ENCODE measurements at regions not wholly inside any gene's neighbourhood (a gene's known extent, or its start where the extent isn't known, plus 50 kb on each side); places are given as distances from the start of the nearest gene placed in this dataset.

DNA sequence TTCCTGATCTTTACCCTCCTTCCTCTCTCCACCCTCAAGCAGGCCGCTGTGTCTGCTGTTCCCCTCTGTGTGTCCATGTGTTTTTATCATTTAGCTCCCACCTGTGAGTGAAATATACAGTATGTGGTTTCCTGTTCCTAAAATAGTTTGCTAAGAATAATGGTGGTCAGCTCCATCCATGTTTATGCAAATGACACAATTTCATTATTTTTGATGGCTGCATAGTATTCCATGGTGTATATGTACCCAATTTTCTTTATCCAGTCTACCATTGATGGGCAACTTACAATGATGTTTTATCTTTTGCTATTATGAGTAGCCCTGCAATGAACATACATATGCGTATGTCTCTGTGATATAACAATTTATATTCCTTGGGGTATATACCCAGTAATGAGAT, 133.4 kb upstream of the RGS18 start:
- in situ Hi-C loops (cut with HindIII; ENCODE audit: low pct_unique_long_range_greater_than_20kb, low sequenced_read_pairs), result no loop called here
- DNase-seq (ENCODE audit: low read depth, low spot score), result no peak

DNA sequence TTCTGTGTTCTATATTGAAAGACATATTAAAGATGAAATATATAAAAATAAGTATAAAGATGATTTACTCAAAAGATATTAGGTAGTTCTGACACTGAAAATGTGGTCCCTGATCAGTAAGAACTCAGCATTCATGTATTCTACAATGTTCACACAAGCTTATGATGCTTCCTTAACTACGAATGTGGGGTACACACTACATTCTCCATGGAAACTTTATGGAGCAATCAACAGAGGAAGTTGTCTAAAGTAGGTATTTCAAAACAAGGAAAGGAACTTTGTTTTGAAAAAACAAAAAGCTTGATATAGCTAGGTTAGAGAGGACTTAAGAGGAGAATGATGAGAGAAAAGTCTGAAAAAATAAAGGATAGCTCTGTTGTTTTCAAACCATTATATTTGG, 119.7 kb upstream of the RGS18 start:
- DNase-seq (ENCODE audit: low read depth, low spot score), result no peak
- in situ Hi-C loops (cut with HindIII; ENCODE audit: low pct_unique_long_range_greater_than_20kb, low sequenced_read_pairs), result no loop called here

DNA sequence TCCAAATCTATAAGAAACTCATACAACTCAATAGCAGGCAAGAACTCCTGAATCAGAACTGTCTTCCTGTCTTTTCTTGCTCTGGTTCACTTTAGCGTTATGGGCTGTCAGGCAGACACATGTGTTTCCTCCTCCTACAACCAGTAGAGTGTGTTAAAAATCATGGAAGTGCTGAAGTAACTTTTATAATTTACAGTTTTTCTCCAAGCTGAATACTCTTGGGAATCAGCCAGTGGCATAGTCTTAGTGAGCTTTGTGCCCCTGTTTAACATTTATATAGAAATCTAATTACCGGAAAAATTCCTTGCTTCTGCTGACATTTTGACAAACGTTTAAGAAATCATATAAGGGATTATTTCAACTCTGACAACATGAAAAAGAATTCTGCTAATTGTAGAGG, 113.1 kb upstream of the RGS18 start:
- DNase-seq (ENCODE audit: low read depth, low spot score), result peak; percentile 3
- in situ Hi-C loops (cut with HindIII; ENCODE audit: low pct_unique_long_range_greater_than_20kb, low sequenced_read_pairs), result no loop called here

DNA sequence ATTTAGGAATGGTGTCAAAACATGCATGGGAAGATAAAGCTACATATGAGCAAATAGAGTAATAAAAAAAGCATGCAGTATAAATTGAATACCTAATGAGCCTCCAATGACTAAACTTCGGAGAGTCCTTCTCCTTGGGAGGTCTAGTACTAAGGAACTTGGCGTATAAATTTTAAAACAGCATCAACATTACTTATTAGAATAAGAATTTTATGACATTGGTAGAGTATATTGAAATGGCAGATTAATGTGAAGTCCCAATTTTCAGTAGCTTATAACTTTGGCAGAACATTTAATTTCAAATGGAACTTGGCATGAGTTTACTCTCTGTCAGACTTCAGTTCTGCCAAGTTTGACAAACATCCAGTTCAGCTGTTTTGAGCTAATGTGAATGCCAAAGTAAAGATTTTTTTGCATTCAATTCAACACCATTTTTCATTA, 104.7 kb upstream of the RGS18 start:
- in situ Hi-C loops (cut with HindIII; ENCODE audit: low pct_unique_long_range_greater_than_20kb, low sequenced_read_pairs), result no loop called here
- DNase-seq (ENCODE audit: low read depth, low spot score), result no peak

DNA sequence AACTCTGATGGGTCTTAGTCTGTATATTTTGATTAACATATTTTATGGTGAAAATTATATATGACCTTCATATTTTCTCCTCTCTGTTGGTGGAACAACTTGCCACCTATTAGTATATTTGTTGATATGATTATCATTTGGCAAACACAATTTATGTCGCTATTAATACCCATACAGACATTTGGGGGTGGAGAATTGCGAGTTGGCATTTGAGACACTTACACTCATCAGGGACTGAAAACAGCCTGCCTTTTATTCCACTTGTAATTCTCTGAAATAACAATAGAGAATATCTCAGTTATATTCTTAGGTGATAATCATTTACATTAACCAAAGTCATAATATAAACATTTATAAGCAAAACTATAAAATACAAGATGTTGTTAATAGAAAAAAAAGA, 100.5 kb upstream of the RGS18 start:
- in situ Hi-C loops (cut with HindIII; ENCODE audit: low pct_unique_long_range_greater_than_20kb, low sequenced_read_pairs), result no loop called here
- no peak for DNase-seq (ENCODE audit: low read depth, low spot score)

DNA sequence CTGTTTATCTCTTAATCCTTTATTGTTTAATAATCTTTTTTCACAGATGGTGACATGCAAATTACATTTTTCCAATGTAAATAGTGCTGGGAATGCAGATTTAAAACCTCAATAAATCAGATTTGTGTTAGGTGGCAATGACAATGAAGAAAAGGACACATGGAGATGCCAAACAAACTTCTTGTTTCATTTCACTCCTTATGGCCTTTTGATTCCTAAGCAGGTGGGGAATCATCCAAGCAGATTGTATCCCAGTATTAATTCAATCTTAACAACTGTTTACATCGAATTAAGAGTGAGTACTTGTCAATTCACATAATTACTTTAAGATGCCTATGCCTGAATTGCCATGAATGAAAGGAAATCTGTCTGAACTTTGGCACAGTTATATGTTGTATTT, 98.9 kb upstream of the RGS18 start:
- no peak for DNase-seq (ENCODE audit: low read depth, low spot score)
- in situ Hi-C loops (cut with HindIII; ENCODE audit: low pct_unique_long_range_greater_than_20kb, low sequenced_read_pairs), result no loop called here

DNA sequence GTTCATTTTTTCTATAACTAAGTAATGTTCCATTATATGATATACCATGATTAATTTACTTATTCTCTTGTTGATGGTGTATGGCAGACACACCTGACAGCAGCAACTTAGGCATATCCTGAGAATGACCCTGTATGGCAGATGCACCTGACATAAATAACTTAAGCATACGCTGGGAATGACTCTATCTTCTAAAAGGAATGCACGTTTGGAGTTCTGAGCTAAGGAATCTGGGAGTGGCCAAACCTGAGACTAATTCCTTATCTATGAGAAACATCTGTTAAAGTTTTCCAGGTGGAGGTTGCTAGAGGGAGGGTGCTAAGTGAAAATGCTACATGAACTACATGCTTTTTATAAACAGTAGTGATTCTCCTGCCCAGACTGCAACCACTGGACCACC, 96.7 kb upstream of the RGS18 start:
- DNase-seq (ENCODE audit: low read depth, low spot score), result no peak
- in situ Hi-C loops (cut with HindIII; ENCODE audit: low pct_unique_long_range_greater_than_20kb, low sequenced_read_pairs), result no loop called here

DNA sequence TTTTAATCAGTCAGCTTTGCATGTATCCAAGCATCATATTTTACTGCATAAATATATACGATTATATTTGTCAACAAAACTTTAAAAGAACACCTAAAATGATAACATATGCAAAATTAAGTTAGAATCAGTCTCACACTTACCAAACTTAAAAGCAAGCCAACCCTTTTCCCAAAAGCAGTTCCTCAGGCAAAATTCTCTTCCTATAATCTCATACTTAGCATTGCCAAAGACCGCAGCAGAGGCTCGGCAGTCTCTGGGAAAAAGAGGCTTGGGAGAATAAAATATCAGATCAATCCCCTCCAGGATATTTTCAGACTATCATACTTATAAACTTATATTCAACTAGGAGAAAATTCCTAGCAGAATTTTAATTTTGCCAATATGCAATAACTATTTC, 93.2 kb upstream of the RGS18 start:
- no peak for DNase-seq (ENCODE audit: low read depth, low spot score)
- in situ Hi-C loops (cut with HindIII; ENCODE audit: low pct_unique_long_range_greater_than_20kb, low sequenced_read_pairs), result no loop called here

DNA sequence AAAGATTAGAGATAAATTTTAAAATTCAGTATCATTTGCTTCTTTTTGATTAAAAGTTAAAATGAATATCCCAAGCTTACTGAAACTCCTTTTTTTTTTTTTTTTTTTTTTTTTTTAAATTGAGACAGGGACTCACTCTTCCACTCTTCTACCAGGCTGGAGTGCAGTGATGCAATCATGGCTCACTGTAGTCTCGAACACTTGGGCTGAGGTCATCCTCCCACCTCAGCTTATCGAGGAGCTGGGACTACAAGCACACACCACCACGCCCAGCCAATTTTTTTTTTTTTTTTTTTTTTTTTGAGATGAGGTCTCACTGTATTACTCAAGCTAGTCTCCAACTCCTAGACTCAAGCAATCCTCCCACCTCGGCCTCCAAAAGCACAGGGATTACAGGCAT, 92.1 kb upstream of the RGS18 start:
- DNase-seq (ENCODE audit: low read depth, low spot score), result no peak
- in situ Hi-C loops (cut with HindIII; ENCODE audit: low pct_unique_long_range_greater_than_20kb, low sequenced_read_pairs), result no loop called here

DNA sequence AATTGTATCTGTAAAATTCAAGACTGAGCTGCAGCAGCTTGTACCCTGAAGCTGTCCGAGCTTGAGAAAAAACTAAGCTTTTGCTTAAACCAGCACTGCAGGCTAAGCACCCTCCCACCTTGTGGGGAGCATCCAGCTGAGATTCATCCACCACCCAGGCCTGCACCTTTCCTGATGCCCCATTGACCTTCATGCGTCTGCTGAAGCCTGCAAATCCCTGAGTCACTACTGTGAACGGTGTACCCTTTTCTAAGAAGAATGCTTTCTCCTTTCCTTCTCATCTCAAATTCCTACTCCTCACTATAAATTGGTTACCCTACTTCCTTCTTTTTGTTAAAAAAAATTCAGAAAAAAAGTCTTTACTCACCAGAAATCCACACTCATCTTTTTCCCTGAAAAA, 90.9 kb upstream of the RGS18 start:
- in situ Hi-C loops (cut with HindIII; ENCODE audit: low pct_unique_long_range_greater_than_20kb, low sequenced_read_pairs), result no loop called here

DNA sequence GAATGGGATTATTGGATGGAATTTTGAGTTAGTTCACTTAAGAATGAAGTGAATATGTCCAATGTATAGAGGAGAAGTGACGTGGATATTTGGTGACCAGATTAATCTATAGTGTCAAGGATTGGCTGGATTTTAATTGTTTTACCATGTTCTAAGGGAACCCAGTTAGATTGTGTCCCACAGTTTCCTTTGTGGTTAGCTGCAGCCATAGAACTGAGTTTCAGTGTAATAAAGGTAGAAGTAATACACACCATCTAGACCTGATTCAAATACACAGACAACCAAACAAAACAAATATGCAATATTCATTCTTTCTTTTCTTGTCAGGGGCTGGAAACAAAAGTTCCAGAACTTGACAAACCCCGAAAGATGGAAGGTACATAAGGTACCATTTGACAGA, 88.0 kb upstream of the RGS18 start:
- in situ Hi-C loops (cut with HindIII; ENCODE audit: low pct_unique_long_range_greater_than_20kb, low sequenced_read_pairs), result no loop called here
- no peak for DNase-seq (ENCODE audit: low read depth, low spot score)

More for the DNA sequence above, 90.9 kb upstream of the RGS18 start:
- DNase-seq (ENCODE audit: low read depth, low spot score), result peak; percentile 22

DNA sequence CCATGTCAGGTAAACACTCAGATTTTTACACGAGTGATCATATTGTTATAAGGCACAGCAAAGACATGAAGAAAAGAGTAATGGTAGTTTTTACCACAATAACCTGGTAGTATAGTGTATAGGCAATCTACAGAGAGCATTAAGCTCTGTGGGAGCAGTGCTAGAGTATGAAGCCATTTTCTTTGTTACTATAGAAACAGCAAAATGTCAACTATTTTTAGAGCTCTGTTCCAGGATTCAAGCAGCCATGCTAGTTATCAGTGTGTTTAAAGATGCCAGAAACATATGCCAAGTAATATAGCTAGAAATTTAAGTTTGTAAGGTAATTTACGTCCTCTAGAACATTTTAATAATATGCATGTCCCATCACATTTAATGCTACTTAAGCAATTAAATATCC, 77.6 kb upstream of the RGS18 start:
- in situ Hi-C loops (cut with HindIII; ENCODE audit: low pct_unique_long_range_greater_than_20kb, low sequenced_read_pairs), result no loop called here
- peak; percentile 20 for DNase-seq (ENCODE audit: low read depth, low spot score)

DNA sequence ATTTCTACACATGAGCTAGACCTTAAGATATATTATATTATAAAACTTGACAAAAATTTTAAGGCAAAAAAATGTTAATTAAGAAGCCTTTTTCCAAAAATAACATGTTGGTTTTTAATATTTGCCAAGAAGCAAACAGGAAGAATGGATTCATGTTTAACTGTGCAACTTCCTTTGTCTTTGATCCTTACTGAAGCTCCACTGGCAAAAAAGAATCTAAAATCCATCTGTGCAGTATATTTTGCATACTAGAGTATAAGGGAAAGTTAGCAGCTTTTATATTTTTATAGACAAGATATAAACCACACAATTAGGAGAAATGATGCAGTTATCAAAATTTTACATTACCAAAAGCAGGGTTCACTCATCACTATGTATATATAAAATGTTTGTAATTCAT, 76.9 kb upstream of the RGS18 start:
- no peak for DNase-seq (ENCODE audit: low read depth, low spot score)
- in situ Hi-C loops (cut with HindIII; ENCODE audit: low pct_unique_long_range_greater_than_20kb, low sequenced_read_pairs), result no loop called here

DNA sequence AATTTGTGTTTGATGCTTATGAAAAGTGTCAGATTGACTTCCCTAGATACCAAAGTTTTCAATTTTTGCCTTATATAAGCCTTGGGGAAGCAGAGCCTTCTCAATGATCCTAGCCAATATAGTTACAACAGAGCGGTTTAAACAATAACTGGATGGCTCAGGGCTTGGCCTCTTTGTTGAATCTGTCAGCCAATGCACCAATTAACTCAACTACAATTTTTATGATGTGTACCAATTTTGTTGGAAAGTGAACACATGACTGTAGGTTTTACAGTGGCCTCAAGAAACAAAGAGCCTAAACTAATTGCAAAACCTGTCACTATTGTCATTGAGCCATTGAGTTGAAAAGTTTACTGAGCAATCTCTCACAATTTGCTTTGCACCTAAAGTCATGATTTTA, 71.6 kb upstream of the RGS18 start:
- no peak for DNase-seq (ENCODE audit: low read depth, low spot score)
- in situ Hi-C loops (cut with HindIII; ENCODE audit: low pct_unique_long_range_greater_than_20kb, low sequenced_read_pairs), result no loop called here

DNA sequence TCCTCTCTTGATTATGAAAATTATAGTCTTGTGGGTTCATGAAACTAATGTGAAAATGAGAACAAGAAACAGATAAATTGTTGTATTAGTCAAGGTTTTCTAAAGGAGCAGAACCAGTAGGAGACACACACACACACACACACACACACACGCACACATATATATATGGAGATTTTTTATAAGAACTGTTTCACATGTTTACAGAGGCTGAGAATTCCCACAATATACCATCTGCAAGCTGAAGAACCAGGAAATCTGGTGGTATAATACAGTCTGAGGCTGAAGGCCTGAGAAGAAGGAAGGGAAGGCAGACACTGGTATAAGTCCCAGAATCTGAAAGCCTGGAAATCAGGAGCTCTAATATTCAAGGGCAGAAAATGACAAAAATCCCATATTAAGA, 70.9 kb upstream of the RGS18 start:
- no peak for DNase-seq (ENCODE audit: low read depth, low spot score)
- in situ Hi-C loops (cut with HindIII; ENCODE audit: low pct_unique_long_range_greater_than_20kb, low sequenced_read_pairs), result no loop called here

DNA sequence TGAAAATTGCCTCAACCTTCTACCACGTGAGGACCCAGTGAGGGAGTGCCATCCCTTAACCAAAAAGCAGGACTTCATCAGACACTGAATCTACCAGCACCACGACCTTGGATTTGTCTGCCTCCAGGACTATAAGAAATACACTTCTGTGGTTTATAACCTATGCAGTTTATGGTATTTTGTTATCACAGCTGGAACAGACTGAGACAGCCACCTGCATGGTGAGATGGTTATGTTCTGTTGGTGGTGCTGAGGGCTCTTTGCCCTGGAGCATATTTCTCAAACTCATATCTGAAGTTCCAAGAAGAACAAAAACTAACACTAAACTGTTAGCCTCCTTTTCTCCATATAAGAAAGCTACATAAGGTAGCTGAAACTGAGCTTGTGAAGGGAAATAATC, 69.8 kb upstream of the RGS18 start:
- DNase-seq (ENCODE audit: low read depth, low spot score), result no peak
- in situ Hi-C loops (cut with HindIII; ENCODE audit: low pct_unique_long_range_greater_than_20kb, low sequenced_read_pairs), result no loop called here

DNA sequence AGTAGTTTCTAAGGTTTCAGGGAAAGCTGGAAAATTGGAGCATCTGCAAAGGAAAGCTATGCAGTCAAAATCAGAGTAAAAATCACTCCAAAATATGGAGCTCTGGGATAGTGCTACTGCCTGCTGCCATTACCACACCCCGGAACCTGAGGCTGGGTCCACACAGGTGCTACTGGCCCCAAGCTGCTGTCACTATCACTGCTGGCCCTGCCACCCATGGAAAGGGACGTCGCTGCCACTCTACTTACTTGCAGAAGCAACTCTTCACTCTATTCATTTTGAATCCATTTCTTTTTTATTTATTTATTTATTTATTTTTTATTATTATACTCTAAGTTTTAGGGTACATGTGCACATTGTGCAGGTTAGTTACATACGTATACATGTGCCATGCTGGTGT, 60.3 kb upstream of the RGS18 start:
- no peak for DNase-seq (ENCODE audit: low read depth, low spot score)
- in situ Hi-C loops (cut with HindIII; ENCODE audit: low pct_unique_long_range_greater_than_20kb, low sequenced_read_pairs), result no loop called here

DNA sequence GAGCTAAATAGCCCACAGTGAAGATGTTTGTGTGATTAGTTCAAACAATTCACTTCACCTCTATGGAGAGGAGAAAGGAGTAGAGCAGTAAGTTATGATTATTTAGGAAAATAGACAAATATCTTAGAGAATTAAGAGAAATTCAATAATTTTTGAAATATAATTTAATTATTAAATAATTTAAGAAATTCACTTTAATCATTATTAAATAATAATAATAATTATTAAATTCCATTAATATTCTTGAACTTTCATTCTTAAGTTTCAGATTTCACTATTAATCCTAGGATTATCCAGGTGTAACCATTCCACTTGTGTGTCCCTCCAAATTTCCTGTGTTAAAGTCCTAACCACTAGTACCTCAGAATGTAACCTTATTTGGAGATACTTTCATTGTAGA, 58.9 kb upstream of the RGS18 start:
- DNase-seq (ENCODE audit: low read depth, low spot score), result no peak
- in situ Hi-C loops (cut with HindIII; ENCODE audit: low pct_unique_long_range_greater_than_20kb, low sequenced_read_pairs), result no loop called here

DNA sequence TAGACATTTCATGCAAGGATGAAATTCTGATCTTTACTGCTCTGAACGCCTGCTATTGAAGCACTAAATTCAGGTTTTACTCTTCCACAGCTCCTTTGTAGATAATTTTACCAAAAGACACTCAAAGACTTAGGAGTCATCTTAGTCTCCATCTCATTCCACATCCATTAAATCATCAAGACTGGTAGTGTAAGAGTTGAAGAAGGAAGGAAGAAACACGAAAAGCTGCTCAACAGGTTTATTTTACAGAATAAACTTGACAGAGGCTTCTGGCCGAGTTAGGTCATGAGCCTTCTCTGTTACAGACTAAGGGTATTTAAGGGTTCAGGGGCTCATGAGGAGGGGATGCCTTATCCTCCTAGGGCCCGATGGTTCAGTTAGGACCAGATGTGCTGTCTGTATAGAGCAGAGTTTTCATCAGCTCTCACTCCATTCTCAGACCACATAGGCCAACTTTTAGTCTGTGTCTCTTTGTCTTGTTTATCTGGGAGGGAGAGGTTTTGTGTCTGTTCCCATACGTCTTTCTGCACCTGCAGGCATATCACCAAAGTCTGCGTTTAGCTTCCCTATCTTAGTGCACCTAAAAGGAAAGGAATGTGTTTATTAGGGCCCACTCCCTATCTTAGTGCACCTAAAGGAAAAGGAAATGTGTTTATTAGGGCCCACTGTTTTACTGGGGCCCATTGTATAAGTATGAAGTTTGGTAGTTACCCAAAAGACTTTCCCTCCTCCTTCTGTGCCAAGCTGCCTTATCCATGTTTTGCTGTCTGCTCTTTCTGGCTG, 57.4 kb upstream of the RGS18 start:
- in situ Hi-C loops (cut with HindIII; ENCODE audit: low pct_unique_long_range_greater_than_20kb, low sequenced_read_pairs), result no loop called here
- no peak for DNase-seq (ENCODE audit: low read depth, low spot score)

DNA sequence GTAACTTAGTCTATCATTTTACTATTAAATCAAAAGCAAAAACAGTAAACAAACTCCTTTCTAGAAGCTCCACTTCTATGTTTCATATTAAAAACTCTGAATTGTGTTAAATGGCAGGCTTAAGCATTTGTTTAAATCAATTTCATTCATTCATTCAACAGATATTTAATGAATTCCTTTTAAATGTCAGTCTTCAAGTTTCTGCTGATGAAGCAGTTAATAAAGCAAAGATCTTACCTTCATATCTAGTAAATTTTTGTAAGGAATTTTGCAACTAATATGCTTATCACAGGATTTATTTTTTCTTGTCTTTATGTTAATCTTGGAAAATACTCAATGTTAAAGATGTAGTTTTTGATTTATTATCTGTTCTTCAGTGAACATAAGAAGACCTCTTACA, 54.1 kb upstream of the RGS18 start:
- in situ Hi-C loops (cut with HindIII; ENCODE audit: low pct_unique_long_range_greater_than_20kb, low sequenced_read_pairs), result no loop called here
- DNase-seq (ENCODE audit: low read depth, low spot score), result no peak

All from SK-MEL-5 (cell line).